Islet precursor cell (in vitro differentiated cells): ENCODE measurements at regions not wholly inside any gene's neighbourhood (a gene's known extent, or its start where the extent isn't known, plus 50 kb on each side); places are given as distances from the start of the nearest gene placed in this dataset.
"Not testable (repeated sequence)": the region's sequence is repeated elsewhere in the genome, so short reads cannot be mapped to it uniquely, and the experiment has no call there.

Source experiments
- DNase-seq: peaks from one replicate; pipeline ENCODE4 v3.0.0-alpha.2; 2018

DNA sequence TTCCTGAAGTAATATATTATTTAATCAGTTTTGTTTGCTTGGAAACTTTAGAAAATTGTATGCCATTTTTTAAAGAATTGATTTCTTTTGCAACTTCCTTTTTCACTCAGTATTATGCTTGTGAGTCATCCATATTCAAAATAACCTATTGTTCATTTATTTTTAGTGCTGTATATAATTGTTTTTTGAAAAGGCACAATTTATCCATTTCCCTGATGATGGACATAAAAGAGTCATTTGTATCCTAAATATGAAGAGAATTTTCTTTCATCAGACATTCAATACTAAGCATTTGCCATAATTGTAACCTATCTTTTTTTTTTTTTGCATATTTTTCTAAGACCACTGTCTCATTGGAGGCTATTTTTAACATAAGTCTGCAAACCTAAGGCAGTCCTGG lies 134.1 kb upstream of the SERPINE2 start:
- DNase-seq = no peak

DNA sequence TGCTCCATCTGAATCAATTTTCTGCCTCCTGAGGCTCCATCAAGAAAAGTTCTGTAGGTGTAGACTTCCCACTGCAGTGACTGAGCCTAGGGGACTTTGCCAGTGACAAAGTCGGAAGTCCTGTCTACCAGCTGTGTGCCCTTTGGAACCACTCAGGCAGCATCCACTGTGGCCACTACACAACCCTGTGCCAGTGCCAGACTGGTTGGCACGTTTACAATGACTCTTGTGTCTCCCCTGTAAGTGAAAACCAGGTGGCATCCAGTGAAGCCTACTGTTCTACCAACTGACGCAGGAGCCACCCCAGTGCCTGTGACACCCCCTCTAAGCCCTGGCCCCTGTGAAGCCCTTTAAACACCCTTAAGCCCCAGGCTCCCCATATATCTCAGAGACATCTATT lies 132.1 kb upstream of the SERPINE2 start:
- no peak for DNase-seq

DNA sequence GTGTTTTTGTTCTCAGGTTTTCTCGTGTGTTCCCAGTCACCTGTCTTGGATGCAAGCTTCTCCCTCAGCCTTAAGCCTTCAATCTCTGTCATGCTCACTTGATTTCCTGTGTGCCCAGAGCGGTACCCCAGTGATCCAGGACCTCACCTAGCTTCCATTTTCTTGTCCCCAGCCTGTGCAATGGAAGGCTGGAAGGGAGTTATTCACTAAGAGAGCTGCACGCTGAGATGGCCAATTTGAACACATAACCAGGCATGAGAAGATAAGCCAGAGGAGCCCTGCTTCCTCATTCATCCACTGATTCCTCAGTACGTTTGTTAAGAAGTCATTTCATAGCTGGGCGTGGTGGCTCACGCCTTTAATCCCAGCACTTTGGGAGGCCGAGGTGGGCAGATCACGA lies 130.8 kb upstream of the SERPINE2 start:
- no peak for DNase-seq

DNA sequence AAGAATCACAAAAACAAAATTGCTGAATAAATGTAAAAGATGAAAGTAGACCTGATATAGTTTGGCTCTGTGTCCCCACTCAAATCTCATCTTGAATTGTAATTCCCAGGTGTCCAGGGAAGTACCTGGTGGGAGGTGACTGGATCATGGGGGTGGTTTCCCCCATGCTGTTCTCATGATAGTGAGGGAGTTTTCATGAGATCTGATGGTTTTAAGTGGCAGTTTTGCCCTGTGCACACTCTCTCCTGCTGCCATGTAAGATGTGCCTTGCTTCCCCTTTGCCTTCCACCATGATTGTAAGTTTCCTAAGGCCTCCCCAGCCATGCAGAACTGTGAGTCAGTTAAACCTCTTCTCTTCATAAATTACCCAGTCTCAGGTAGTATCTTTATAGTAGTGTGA lies 128.7 kb upstream of the SERPINE2 start:
- DNase-seq = not testable (repeated sequence)

DNA sequence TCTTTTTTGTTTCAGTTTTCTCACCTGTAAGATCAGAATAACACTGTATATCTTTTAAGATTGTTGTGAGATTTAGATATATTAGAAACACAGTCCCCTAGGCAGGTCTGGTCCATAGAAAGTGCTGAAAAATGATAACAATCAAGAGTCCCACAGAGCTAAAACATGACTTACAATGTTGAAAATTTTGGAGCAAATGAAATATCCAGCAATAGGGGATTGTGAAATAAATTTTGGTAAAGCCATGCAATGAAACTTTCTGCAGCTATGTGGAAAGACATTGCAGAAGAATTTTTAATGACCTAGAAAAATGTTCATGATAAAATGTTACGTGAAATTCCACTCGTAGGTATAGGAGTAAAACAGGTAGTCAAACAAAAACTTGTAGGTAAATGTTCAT lies 127.6 kb upstream of the SERPINE2 start:
- no peak for DNase-seq

GRCh38 chr2:224165901-224166319 lies 126.8 kb upstream of the SERPINE2 start:
- no peak for DNase-seq

- no peak for DNase-seq
These were observed 124.7 kb upstream of the SERPINE2 start for GRCh38 chr2:224163566-224164307.

- DNase-seq = no peak
These were observed 123.0 kb upstream of the SERPINE2 start for GRCh38 chr2:224162122-224162521.

GRCh38 chr2:224161712-224162111 lies 122.6 kb upstream of the SERPINE2 start:
- DNase-seq = no peak

DNA sequence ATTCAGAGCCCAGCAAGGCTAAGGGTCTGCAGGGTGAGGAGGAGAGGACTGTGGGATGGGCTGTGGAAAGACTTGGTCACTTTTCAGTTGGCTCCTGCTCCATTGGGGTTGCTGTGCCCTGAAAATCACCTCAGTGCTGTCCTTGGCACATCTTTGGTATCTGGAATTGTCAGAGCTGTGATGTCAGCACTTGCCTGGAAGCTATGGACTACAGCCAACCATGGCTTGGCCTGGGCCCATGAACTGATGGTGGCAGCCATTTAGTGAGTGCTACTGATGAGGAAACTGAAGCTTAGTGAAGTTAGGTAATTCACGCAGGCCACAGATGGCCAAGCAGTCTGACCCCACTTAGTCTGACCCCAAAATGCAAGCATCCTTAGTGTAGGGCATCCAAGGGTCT lies 121.8 kb upstream of the SERPINE2 start:
- DNase-seq = no peak

DNA sequence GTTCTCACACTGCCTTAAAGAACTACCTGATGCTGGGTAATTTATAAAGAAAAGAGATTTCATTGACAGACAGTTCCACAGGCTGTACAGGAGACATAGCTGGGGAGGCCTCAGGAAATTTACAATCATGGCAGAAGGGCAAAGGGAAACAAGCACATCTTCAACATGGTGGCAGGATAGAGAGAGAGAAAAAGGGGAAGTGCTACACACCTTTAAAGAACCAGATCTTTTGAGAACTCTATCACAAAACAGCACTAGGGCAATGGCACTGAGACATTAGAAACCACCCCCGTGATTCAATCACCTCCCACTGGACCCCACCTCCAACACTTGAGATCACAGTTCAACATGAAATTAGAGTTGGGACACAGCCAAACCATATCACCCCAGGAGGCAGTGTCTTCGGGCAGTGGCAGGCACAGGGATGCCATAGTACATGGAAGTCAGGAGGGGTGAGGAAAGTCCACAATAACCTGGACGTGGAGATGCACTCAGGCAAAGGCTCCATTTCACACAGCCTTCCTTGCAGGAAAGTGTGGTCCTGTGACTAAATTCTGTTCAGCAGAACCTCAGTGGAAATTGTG lies 120.4 kb upstream of the SERPINE2 start:
- no peak for DNase-seq

DNA sequence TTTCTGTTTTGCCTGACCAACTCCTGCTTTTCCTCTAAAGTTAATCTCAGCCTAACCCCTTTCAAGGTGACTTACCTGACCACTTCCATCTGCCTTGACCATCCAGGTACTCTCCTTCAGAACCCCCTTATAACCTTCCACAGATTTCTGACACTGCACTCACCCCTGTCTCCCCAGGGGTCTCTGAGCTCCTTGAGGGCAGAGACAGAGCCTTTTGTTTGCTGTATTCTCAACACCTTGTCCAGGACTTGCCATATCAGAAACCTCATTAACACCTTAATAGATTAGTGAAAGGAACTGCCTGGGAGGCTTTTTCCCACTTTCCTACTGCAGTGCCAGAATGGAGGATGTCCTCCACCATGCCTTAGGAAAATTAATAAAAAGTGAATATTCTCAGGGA lies 119.7 kb upstream of the SERPINE2 start:
- no peak for DNase-seq

GRCh38 chr2:224158061-224158460 lies 119.0 kb upstream of the SERPINE2 start:
- DNase-seq = no peak

- no peak for DNase-seq
These were observed 118.6 kb upstream of the SERPINE2 start for GRCh38 chr2:224157655-224158054.

DNA sequence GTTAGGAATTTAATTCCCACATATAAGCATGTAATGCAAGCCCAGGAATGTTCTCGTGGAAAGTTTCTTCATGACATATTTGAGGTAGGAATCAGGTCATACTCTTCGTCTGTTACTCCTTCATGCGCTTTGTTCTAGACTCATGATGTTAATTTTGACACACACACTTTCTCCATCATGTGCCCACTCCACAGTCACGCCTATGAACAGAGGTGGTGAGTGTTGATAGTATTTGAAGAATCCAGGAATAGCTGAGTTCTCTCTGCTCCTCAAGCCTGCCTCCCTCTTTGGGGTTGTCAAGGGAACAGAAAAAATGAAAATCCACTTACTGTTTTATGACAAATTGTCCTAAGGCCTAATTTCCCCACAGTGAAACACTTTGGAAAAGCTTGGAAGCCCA lies 117.3 kb upstream of the SERPINE2 start:
- DNase-seq = no peak

DNA sequence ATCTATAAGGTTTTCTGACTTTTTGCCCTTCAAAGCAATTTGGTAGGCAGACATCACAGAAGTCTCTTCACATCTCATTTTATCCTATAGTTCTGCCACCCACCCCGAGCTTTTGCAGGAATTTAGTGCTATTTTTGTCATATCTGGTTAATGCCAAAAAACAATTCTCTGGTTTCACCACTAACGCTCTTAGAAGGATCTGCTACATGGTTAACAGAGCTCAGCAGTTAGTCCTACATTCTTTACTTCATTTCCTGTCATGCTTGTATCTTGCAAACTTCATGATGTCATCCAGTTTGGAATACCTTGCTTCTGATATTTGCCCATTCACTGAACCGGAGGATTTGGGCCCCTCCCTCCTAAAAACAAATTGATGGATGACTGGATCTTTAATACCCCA lies 116.8 kb upstream of the SERPINE2 start:
- DNase-seq = no peak

DNA sequence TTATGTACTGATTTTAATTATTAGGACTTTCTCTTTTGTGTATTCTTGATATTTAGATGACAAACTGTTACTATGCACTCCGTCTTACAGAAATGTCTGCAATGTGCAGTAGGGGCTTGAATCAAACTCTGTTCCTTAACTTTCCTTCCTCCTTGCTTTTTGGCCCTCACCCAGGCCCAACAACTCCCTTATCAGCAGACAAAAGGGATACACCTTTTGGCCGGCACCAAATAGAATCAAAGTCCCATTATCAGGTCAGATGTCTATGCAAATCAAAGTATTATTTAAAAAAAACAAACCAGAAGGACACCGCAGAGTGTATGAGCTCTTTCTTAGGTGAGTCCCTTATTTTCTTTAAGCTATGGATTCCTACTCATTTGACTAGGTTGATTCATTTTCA lies 116.3 kb upstream of the SERPINE2 start:
- DNase-seq = no peak

DNA sequence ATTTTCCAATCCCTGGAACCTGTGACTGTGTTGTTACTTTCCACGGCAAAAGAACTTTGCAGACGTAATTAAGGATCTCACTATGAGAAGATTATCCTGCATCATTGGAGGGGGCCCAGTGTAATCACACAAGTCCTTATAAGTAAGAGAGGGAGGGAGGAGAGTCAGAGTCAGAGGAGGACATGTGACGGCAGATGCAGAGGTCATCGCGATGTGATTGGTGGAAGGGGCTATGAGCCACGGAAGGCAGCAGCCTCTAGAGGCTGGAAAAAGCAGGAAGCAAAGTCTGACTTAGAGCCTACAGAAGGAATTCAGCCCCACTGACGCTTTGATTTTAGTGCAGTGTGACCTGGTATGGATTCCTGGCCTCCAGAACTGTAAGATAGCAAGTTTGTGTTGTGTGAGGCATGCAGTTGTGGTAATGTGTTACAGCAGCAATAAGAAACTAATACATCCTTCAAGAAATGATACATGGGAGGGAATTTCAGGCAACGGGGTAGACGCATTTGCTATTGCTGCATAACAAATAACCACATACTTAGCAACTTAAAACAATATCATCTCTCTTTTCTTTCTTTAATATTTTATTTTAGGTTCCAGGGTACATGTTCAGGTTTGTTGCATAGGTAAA lies 112.7 kb upstream of the SERPINE2 start:
- DNase-seq = no peak

- no peak for DNase-seq
These were observed 112.1 kb upstream of the SERPINE2 start for GRCh38 chr2:224151161-224151560.

GRCh38 chr2:224148058-224148457 lies 109.0 kb upstream of the SERPINE2 start:
- DNase-seq = not testable (repeated sequence)

DNA sequence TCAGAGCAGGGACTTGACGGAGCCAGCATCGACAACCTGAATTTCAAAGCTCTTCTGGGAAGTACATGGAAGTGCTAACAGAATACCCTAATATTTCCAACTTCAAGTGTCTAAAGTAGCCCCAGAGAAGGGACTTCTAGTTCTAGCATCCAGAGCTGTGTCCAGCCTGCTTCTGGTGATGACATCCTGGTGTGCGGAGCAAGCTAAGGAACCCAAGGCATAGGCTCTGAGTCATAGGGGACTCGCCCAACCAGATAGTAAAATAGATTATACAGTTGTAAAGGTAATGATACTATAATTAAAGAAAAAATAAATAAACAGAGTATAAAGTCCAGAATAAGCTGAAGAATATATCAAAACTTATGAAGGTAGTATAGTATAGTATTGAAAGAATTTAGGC lies 108.1 kb upstream of the SERPINE2 start:
- DNase-seq = peak; percentile 69

DNA sequence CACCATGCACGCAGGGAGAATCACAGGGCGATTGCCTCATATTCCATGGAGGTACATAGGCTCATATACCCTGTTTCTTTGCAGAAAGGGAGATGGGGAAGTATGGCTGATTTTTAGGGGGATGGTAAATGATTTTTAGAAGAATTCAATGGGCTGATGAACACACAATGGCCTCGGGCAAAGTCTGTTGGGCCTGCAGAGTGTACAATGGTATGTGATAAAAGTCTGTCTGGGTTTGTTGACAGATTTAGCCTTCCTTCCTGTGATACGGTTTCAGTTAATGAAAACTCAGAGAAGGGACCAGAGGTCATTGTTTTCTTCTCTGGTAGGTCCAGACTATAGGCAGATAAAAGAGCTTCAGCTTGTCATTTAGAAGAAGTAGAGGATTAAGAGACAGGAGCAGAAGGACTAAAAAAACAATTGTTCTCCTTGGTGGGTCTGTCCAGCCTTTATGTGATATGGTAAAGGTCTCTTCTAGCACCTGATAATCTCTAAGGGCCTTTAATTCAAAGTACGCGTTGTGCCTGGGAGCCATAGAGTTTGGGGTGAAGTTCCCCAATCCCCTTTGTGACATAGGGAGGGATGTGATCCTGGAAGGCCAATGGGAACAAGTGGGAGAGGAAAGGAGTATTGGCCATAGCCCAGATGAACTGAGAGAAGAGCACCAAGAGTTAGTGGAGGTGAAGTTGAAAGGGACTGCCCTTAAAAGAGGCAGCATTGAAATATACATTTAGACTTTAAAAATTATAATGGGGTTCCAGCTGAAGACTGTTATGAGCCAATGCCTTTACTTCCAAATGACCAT lies 107.5 kb upstream of the SERPINE2 start:
- peak; percentile 72 for DNase-seq

- peak; percentile 91 for DNase-seq
These were observed 106.8 kb upstream of the SERPINE2 start for GRCh38 chr2:224145751-224146355.
